Astrocyte of the spinal cord (primary cell): ENCODE measurements at regions not wholly inside any gene's neighbourhood (a gene's known extent, or its start where the extent isn't known, plus 50 kb on each side); places are given as distances from the start of the nearest gene placed in this dataset.

ENCODE experiments used
- DNase-seq: peaks from one replicate; pipeline ENCODE4 v3.0.0; 2011; ENCODE audit warnings: low read depth, low spot score
- H3K4me3 ChIP-seq: 2 replicates; pipeline ENCODE4 v1.5.1; 2011; ENCODE audit warnings: low read depth, mild to moderate bottlenecking, low read length, moderate library complexity
- in situ Hi-C: cut with HindIII; loops from 2 replicates; pipeline ENCODE4 v1.10.0; 2017; ENCODE audit warnings: low sequenced_read_pairs
- TF ChIP-seq, protein P1 (sequence below): IDR thresholded peaks from 2 replicates; pipeline ENCODE4 v1.5.1; 2012; ENCODE audit warnings: low read depth, mild to moderate bottlenecking, low read length, inconsistent platforms

DNA sequence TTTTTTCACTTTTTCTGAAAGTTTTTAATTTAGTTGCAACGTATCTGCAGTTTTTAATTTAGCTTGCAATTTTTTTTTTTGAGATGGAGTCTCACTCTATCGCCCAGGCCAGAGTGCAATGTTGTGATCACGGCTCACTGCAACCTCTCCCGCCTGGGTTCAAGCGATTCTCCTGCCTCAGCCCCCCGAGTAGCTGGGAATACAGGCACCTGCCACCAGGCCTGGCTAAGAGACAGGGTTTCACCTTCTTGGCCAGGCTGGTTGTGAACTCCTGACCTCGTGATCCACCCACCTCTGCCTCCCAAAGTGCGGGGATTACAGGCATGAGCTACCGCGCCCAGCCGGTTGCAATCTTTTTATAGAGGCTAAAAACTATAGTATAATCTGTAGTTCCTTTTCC lies 142.9 kb upstream of the ALCAM start:
- in situ Hi-C loops = no loop called here
- no peak overlapping the region for H3K4me3 ChIP-seq
- TF ChIP-seq, protein P1, sequence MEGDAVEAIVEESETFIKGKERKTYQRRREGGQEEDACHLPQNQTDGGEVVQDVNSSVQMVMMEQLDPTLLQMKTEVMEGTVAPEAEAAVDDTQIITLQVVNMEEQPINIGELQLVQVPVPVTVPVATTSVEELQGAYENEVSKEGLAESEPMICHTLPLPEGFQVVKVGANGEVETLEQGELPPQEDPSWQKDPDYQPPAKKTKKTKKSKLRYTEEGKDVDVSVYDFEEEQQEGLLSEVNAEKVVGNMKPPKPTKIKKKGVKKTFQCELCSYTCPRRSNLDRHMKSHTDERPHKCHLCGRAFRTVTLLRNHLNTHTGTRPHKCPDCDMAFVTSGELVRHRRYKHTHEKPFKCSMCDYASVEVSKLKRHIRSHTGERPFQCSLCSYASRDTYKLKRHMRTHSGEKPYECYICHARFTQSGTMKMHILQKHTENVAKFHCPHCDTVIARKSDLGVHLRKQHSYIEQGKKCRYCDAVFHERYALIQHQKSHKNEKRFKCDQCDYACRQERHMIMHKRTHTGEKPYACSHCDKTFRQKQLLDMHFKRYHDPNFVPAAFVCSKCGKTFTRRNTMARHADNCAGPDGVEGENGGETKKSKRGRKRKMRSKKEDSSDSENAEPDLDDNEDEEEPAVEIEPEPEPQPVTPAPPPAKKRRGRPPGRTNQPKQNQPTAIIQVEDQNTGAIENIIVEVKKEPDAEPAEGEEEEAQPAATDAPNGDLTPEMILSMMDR = no peak
- no peak for DNase-seq

DNA sequence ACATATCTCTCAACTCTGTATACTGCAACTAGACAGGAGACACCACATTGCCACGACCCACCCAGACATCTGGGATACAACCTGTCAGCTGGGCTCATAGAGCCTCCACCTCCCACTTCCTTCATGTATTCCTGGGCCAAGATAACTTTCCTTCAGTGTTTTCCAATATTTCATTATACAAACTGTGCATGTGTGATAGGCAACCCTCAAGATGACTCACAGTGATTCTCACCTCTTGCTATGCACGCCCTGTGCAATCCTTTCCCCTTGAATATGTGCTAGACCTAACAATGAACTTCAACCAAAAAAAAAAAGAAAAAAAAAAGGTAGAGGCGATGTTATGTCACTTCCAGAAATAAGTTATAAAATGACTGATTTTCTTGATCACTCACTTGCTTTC lies 138.0 kb upstream of the ALCAM start:
- DNase-seq = no peak
- no peak overlapping the region for H3K4me3 ChIP-seq
- TF ChIP-seq, protein P1 = no peak
- in situ Hi-C loops = no loop called here

DNA sequence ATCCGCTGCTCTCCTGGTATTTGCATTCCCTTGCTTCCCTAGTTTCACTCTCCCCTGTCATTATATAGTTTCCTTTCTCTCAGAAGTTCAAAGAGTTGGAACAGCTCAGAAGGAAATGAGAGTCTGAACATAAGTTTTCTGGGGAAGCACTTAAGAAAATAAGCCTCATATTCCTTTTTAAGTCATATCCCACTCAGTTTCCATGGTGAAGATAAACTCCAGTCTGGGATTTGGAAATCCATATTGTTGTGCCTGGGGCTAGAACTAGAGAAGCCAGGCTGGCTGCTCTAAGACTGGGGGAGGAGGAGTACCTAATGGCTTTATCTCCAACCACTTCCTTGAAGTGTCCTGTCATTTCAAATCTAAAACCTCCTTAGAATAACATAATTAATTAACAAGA lies 134.2 kb upstream of the ALCAM start:
- in situ Hi-C loops = no loop called here
- H3K4me3 ChIP-seq = no peak overlapping the region
- TF ChIP-seq, protein P1 = no peak
- no peak for DNase-seq

DNA sequence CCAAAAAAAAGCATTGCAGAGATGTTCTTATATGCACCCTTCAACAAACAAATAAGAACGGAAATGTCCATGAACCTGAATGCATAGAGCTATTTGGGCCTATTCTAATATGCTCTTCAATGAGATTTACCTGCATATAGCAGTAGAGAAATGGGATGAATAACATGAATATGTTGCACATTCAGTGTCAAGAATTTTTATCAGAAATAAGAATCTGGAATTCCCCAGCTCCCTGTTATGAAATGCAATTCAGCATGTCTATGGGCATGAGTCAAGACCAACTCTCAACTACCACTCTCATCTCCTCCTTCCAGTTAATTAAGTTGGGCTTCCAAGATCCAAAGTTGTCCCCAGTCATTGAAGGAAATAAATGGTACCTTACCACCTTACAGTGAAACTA lies 133.7 kb upstream of the ALCAM start:
- no peak for DNase-seq
- in situ Hi-C loops = no loop called here
- TF ChIP-seq, protein P1 = no peak
- no peak overlapping the region for H3K4me3 ChIP-seq

DNA sequence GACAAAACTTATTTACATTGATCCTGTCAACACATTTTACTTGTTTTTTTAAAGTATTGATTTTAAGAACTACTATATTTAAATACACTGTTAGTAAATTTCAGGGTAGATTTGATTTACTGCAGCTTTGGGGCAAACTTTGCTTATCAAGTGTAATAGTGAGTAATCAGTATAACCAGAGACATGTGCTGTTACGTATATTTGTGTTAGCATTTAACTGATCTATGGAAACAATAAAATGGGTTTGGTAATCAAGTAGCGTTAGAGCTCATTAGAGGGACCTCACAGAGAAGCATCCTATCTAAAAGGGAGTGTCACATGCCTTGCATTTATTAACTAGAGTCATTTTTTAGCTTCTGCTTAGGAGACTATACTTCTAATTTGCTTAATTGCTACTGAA lies 131.5 kb upstream of the ALCAM start:
- DNase-seq = no peak
- in situ Hi-C loops = no loop called here
- no peak overlapping the region for H3K4me3 ChIP-seq
- TF ChIP-seq, protein P1 = no peak

DNA sequence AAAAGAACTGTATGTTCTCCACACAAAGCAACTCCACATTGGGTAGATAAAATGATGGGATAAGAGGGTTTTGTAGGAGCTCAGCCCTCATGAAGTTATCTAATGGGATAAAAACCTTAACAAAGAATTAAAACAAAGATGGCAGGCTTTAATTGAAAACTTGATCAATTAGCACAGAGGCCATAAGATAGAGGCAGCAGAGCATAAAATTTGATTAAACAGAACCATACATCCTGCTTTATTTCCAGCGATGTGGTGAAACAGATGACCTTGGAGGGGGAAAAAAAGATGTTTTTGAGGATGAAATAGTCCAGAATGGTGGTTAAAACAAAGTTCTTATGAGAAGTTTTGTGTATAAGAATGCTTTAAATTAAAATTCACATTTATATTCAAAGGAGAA lies 130.9 kb upstream of the ALCAM start:
- TF ChIP-seq, protein P1 = no peak
- no peak for DNase-seq
- H3K4me3 ChIP-seq = no peak overlapping the region
- in situ Hi-C loops = no loop called here

DNA sequence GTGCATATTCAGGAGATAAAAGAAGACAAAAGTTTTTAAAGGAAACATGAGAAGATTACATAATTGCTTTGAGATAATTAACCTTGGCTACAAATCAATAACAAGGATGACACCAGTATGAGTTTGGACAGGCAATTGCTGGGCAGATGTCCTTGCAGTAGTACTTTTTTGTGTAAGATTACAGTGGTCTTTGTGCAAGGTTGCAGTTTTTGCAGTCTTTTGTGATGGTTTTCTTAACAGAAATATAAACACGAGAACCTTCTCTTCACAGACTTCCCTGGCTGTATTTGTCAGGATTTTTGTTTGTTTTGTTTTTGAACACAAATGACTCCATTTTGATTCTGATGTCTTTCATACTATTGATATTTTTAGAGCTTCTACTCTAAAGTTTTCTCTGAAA lies 128.3 kb upstream of the ALCAM start:
- TF ChIP-seq, protein P1 = no peak
- in situ Hi-C loops = no loop called here
- no peak overlapping the region for H3K4me3 ChIP-seq
- no peak for DNase-seq
